ENCODE measurements at regions not wholly inside any gene's neighbourhood (a gene's known extent, or its start where the extent isn't known, plus 50 kb on each side); places are given as distances from the start of the nearest gene placed in this dataset.
"Not testable (repeated sequence)": the region's sequence is repeated elsewhere in the genome, so short reads cannot be mapped to it uniquely, and the experiment has no call there.

GRCh38 chr4:111435986-111436744 lies 709.1 kb upstream of the FAM241A start:
- no peak for DNase-seq (ENCODE audit: low read depth, low spot score)

GRCh38 chr4:111441687-111442086 lies 703.6 kb upstream of the FAM241A start:
- no peaks in the 10 kb centered on the region for H3K36me3 ChIP-seq (ENCODE audit: insufficient read depth, insufficient read length, low read length)
- H3K9ac ChIP-seq (ENCODE audit: insufficient read length, low read depth): no peak overlapping the region
- no peak for TF ChIP-seq YY1 (IDR thresholded peaks at IDR 0.05; ENCODE audit: insufficient read depth, insufficient read length)
- no peak for TF ChIP-seq SUZ12 (IDR thresholded peaks at IDR 0.05; ENCODE audit: extremely low read depth, insufficient read depth, insufficient read length)
- TF ChIP-seq ZNF274 (IDR thresholded peaks at IDR 0.05; ENCODE audit: low read depth, low read length): no peak
- no peak overlapping the region for H3K4me3 ChIP-seq (ENCODE audit: insufficient read length, low read depth)
- H3K27me3 ChIP-seq (ENCODE audit: insufficient read depth, insufficient read length): no peaks in the 10 kb centered on the region
- no peaks in the 10 kb centered on the region for H3K9me3 ChIP-seq (ENCODE audit: insufficient read depth, low read length)
- no peak for DNase-seq (ENCODE audit: low read depth, low spot score)
- H3K4me1 ChIP-seq (ENCODE audit: insufficient read depth, insufficient read length): no peaks in the 10 kb centered on the region

More at GRCh38 chr4:111435986-111436744, 709.1 kb upstream of the FAM241A start:
- H3K27me3 ChIP-seq (ENCODE audit: insufficient read depth, insufficient read length): no peaks in the 10 kb centered on the region
- H3K4me1 ChIP-seq (ENCODE audit: insufficient read depth, insufficient read length): no peaks in the 10 kb centered on the region
- TF ChIP-seq ZNF274 (IDR thresholded peaks at IDR 0.05; ENCODE audit: low read depth, low read length) (no peak), SUZ12 (IDR thresholded peaks at IDR 0.05; ENCODE audit: extremely low read depth, insufficient read depth, insufficient read length) (no peak), YY1 (IDR thresholded peaks at IDR 0.05; ENCODE audit: insufficient read depth, insufficient read length) (no peak)
- no peak overlapping the region for H3K9ac ChIP-seq (ENCODE audit: insufficient read length, low read depth)
- no peaks in the 10 kb centered on the region for H3K36me3 ChIP-seq (ENCODE audit: insufficient read depth, insufficient read length, low read length)
- H3K4me3 ChIP-seq (ENCODE audit: insufficient read length, low read depth): no peak overlapping the region
- no peaks in the 10 kb centered on the region for H3K9me3 ChIP-seq (ENCODE audit: insufficient read depth, low read length)

DNA sequence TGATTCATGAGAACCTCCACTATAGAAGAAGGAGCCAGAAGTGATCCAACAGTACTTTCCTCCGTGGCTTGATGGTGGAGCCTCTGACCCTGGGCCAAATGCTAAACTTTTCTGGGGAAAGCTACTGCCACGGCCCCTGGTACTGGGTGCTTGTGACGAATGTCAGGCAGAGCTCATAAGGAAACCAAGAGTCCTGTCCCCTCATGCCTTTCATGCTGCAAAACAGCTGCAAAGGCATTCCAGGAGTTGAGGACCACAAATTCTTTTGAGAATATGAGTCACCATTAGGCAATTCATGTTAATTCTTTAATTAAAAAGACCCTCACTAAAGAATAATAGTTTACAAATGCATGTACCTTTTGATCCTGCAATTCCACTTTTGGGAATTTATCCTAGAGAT lies 700.4 kb upstream of the FAM241A start:
- not testable (repeated sequence) for H3K9me3 ChIP-seq (ENCODE audit: insufficient read depth, low read length); H3K4me1 ChIP-seq (ENCODE audit: insufficient read depth, insufficient read length); H3K9ac ChIP-seq (ENCODE audit: insufficient read length, low read depth); H3K36me3 ChIP-seq (ENCODE audit: insufficient read depth, insufficient read length, low read length); DNase-seq (ENCODE audit: low read depth, low spot score); H3K27me3 ChIP-seq (ENCODE audit: insufficient read depth, insufficient read length); H3K4me3 ChIP-seq (ENCODE audit: insufficient read length, low read depth)

- no peak for DNase-seq (ENCODE audit: low read depth, low spot score)
- Histone ChIP-seq H3K9ac (ENCODE audit: insufficient read length, low read depth) (no peak overlapping the region), H3K4me1 (ENCODE audit: insufficient read depth, insufficient read length) (no peaks in the 10 kb centered on the region), H3K27me3 (ENCODE audit: insufficient read depth, insufficient read length) (no peaks in the 10 kb centered on the region), H3K4me3 (ENCODE audit: insufficient read length, low read depth) (no peak overlapping the region), H3K36me3 (ENCODE audit: insufficient read depth, insufficient read length, low read length) (no peaks in the 10 kb centered on the region), H3K9me3 (ENCODE audit: insufficient read depth, low read length) (no peaks in the 10 kb centered on the region)
- TF ChIP-seq ZNF274 (IDR thresholded peaks at IDR 0.05; ENCODE audit: low read depth, low read length): no peak
- no peak for TF ChIP-seq SUZ12 (IDR thresholded peaks at IDR 0.05; ENCODE audit: extremely low read depth, insufficient read depth, insufficient read length)
- no peak for TF ChIP-seq YY1 (IDR thresholded peaks at IDR 0.05; ENCODE audit: insufficient read depth, insufficient read length)
Observed at GRCh38 chr4:111449657-111450056, 695.6 kb upstream of the FAM241A start.

DNA sequence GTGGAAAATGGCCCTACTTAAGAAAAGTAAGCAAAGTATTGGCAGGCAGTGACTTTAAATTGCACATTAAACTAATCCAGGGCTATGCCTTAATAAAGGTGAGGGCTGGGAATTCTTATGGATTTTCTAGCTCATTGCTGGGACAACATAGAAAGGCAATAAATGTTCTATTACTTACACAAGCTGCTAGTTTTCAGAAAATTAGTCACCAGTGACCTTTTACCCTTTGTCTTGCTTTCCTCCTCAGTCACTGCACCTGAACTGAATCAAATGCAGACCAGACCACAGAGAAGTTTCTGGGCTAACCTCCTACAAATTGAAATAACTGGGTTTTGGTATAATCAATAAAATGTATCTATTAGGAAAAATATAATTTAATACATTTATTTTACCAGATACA lies 694.4 kb upstream of the FAM241A start:
- Histone ChIP-seq H3K4me3 (ENCODE audit: insufficient read length, low read depth) (no peak overlapping the region), H3K36me3 (ENCODE audit: insufficient read depth, insufficient read length, low read length) (no peaks in the 10 kb centered on the region), H3K4me1 (ENCODE audit: insufficient read depth, insufficient read length) (no peaks in the 10 kb centered on the region), H3K9ac (ENCODE audit: insufficient read length, low read depth) (no peak overlapping the region), H3K9me3 (ENCODE audit: insufficient read depth, low read length) (no peaks in the 10 kb centered on the region), H3K27me3 (ENCODE audit: insufficient read depth, insufficient read length) (no peaks in the 10 kb centered on the region)
- TF ChIP-seq ZNF274 (IDR thresholded peaks at IDR 0.05; ENCODE audit: low read depth, low read length) (no peak), YY1 (IDR thresholded peaks at IDR 0.05; ENCODE audit: insufficient read depth, insufficient read length) (no peak), SUZ12 (IDR thresholded peaks at IDR 0.05; ENCODE audit: extremely low read depth, insufficient read depth, insufficient read length) (no peak)
- DNase-seq (ENCODE audit: low read depth, low spot score): no peak

- no peak overlapping the region for H3K9ac ChIP-seq (ENCODE audit: insufficient read length, low read depth)
- no peak for DNase-seq (ENCODE audit: low read depth, low spot score)
- no peaks in the 10 kb centered on the region for H3K36me3 ChIP-seq (ENCODE audit: insufficient read depth, insufficient read length, low read length)
- no peak for TF ChIP-seq ZNF274 (IDR thresholded peaks at IDR 0.05; ENCODE audit: low read depth, low read length)
- no peak for TF ChIP-seq SUZ12 (IDR thresholded peaks at IDR 0.05; ENCODE audit: extremely low read depth, insufficient read depth, insufficient read length)
- TF ChIP-seq YY1 (IDR thresholded peaks at IDR 0.05; ENCODE audit: insufficient read depth, insufficient read length): no peak
- no peaks in the 10 kb centered on the region for H3K4me1 ChIP-seq (ENCODE audit: insufficient read depth, insufficient read length)
- no peaks in the 10 kb centered on the region for H3K27me3 ChIP-seq (ENCODE audit: insufficient read depth, insufficient read length)
- no peak overlapping the region for H3K4me3 ChIP-seq (ENCODE audit: insufficient read length, low read depth)
- no peaks in the 10 kb centered on the region for H3K9me3 ChIP-seq (ENCODE audit: insufficient read depth, low read length)
Observed at GRCh38 chr4:111453216-111453615, 692.0 kb upstream of the FAM241A start.

DNA sequence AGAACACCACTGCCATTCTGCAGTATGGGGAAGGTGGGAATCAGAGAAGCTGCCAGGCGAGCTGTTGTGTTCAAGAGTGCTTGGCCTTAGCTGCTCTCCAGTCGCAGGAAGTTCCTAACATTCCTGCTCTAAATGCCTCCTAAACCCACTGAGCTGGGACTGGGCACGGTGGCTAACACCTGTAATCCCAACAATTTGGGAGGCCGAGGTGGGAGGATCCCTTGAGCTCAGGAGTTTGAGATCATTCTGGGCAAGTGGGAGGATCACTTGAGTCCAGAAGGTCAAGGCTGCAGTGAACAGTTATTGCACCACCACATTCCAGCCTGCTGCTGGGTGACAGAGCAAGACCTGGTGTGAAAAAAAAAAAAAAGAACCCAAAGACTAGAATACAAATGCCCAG lies 690.3 kb upstream of the FAM241A start:
- TF ChIP-seq YY1 (IDR thresholded peaks at IDR 0.05; ENCODE audit: insufficient read depth, insufficient read length): no peak
- no peak for TF ChIP-seq SUZ12 (IDR thresholded peaks at IDR 0.05; ENCODE audit: extremely low read depth, insufficient read depth, insufficient read length)
- TF ChIP-seq ZNF274 (IDR thresholded peaks at IDR 0.05; ENCODE audit: low read depth, low read length): no peak

More for the DNA sequence above, 690.3 kb upstream of the FAM241A start:
- Histone ChIP-seq H3K4me1 (ENCODE audit: insufficient read depth, insufficient read length) (no peaks in the 10 kb centered on the region), H3K9me3 (ENCODE audit: insufficient read depth, low read length) (no peaks in the 10 kb centered on the region), H3K9ac (ENCODE audit: insufficient read length, low read depth) (no peak overlapping the region), H3K4me3 (ENCODE audit: insufficient read length, low read depth) (no peak overlapping the region), H3K36me3 (ENCODE audit: insufficient read depth, insufficient read length, low read length) (no peaks in the 10 kb centered on the region), H3K27me3 (ENCODE audit: insufficient read depth, insufficient read length) (no peaks in the 10 kb centered on the region)
- DNase-seq (ENCODE audit: low read depth, low spot score): no peak

Data from NT2/D1 (cell line).